NCI-H1092 treated with DMSO at 0.1 percent for 48 hours (cell line): ENCODE measurements at regions not wholly inside any gene's neighbourhood (a gene's known extent, or its start where the extent isn't known, plus 50 kb on each side); places are given as distances from the start of the nearest gene placed in this dataset.

Experiments used
- DNase-seq: peaks from one replicate; lab custom pipeline; 2025; lab: John Stamatoyannopoulos, UW

- no peak for DNase-seq
These were observed 215.5 kb downstream of the BUD13 start for GRCh38 chr11:116557282-116557681.

- DNase-seq: no peak
These were observed 216.3 kb downstream of the BUD13 start for GRCh38 chr11:116556483-116556882.

GRCh38 chr11:116553482-116553881, 219.3 kb downstream of the BUD13 start:
- DNase-seq: no peak

DNA sequence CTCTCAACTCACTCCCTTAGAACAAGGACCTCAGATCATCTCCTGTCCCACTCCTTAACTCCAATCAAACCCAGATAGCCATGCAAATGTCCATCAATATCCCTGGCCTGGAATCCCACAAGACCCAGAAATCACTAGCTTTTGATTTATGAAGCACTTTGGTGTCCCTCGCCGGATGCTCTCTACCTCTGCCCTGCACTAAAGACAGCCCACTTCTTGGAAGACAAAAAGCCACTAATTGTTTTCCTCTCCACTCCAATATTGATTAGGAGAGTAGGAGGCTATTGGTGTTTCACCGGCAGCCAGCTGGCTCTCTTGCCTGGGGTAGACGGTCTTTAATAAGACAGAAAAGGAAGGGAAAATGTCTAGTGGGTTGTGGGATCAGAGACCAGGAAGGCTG, 221.2 kb downstream of the BUD13 start:
- DNase-seq: no peak

GRCh38 chr11:116548256-116548655, 224.5 kb downstream of the BUD13 start:
- DNase-seq: no peak

- DNase-seq: no peak
These were observed 225.2 kb downstream of the BUD13 start for GRCh38 chr11:116547571-116547970.

GRCh38 chr11:116545912-116546311, 226.9 kb downstream of the BUD13 start:
- DNase-seq: no peak

DNA sequence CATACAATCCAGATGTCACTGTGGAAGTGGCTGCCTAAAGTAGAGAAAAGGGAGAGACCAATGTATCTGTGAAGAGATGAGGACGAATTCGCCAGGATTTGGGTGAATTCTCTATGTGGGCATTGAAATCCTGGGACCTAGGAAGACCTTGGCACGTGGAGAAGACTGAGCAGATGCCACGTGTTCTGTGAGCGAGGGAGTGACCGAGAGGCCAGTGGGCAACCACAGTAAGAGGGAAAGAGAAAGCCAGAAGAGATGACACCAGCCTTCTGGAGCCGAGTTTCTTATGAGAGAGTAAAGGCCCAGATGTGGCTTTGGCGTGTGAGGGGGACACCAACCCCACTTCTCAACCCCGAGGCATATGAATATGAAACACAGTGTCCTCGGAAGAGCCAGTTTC, 228.1 kb downstream of the BUD13 start:
- DNase-seq: no peak

DNA sequence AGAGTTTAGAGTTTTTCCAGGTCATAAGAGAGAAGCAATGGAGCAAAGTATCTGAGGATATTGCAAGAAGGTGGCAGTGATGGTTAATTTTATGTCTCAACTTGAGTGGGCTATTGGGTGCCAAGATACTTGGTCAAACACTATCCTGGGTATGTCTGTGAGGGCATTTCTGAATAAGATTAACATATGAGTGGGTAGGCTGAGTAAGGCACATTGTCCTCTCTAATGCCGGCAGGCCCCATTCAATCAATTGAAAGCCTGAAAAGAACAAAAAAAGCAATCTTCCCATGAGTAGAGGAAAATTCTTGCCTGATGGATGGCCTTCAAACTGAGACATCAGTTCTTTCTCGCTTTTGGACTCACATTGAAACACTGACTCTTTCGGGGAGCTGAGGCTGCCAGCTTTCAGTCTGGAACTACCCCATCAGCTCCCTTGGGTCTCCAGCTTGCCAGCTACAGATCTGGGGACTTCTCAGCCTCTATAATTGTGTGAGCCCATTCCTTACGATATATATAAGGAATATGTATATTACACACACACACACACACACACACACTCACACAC, 228.8 kb downstream of the BUD13 start:
- DNase-seq: no peak

DNA sequence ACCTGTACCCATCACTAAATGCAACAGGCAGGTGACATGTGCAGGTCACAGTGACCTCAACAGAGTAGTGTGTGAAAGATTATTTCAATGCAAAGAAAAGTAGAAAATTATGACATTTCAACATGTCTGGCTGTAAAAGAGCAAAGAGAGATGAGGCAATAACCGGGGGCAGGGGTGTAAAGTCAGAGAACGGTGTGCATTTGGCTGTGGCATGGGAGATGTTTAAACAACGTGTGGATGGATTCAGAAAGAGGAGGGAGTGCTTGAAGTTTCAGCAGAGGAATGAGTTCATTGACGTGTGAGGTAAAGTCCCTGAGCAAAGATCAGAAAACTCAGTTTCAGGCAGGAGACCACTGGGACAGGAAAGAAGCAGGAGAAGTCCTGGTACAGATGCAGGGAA, 229.7 kb downstream of the BUD13 start:
- DNase-seq: no peak

DNA sequence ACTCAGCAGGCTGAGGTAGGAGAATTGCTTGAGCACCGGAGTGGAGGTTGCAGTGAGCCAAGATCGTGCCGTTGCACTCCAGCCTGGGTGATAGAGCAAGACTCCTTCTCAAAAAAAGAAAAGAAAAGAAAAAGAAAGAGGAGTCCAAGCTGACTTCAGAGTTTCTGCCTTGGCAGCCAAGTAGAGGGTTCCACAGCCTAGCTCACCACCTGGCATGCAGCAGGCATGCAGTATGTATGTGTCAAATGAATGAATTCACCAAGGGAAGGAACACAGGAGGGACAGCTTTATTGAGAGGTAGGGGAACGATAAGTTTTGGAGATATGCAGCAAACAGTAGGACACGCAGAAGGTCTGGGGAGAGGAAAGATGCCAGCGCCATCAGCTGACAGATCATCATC, 230.4 kb downstream of the BUD13 start:
- no peak for DNase-seq

DNA sequence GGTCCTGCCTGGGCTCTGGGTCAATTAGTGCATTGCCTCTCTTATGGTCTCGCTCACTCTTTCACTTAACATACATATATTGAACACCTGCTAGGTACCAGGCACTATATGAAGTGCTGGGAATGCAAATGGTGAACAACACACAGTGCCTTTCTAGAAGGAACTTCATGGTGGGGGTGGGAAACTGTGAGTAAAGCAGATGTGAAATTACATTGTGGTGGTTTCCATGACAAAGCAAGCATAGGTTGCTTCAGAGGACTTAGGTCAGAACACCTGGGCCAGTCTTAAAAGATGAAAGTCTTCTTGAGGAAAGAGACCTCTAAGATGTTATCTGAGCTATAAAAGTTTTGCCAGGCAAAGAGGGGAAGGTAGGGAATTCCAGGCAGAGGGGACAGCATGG, 231.3 kb downstream of the BUD13 start:
- DNase-seq: no peak

- no peak for DNase-seq
These were observed 232.0 kb downstream of the BUD13 start for GRCh38 chr11:116540645-116541304.

- DNase-seq: no peak
These were observed 232.9 kb downstream of the BUD13 start for GRCh38 chr11:116539836-116540418.

DNA sequence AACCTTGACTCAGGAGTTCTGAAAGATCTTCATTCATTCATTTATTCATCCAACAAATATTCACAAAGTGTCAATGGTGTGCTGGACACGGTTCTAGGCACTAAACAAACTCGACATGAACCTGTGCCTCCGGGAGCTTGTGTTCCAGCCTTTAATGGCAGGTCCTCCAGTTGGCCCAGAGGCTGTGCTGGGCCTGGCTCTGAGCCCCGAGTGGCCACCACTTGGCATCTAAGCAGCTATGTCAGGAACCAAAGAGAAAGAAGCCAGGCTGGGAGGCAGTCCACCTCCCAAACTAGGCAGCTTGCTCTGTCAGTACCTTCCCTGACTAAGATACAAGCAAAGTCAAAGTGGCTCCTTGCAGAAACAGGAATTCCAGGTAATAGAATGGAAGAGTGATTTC, 233.6 kb downstream of the BUD13 start:
- no peak for DNase-seq

- no peak for DNase-seq
These were observed 234.1 kb downstream of the BUD13 start for GRCh38 chr11:116538677-116539076.

DNA sequence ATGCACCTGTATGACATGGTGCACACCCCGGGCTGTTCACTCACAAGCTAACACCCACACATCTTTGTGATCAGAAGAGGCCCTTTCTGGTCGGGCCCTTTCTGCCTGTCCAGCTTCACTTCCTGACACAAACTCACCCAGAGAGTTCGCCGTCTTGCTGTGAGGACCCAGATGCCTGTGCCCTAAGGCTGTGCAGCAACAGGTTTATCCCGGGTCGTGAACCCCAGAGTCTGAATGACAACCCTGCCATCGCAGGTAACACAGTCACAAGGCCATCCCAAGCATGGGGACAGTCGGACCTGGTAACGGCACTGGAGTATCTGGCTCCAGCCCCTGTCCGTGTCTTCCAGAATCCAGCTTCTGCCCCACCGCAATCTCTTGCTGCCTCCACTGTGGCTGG, 235.1 kb downstream of the BUD13 start:
- no peak for DNase-seq

DNA sequence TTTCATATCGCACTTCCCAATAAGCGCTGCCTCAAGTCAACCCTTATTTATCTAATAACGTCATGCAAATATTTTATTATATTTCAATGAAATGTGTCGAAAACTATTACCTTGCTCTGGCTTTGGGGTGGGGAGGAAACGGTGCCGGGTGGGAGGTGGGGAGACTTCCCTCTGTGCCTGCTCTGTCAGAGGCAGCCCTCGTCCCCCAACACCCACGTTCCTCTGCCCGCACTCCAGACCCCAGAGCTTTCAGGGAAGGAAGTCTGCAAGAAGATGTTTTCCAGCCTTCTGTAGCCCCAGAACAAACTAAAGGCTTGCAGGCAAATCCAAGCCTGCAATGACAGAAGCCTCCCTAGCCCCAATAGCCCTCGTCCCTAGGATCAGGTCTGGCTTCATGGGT, 235.7 kb downstream of the BUD13 start:
- DNase-seq: no peak

GRCh38 chr11:116536416-116536815, 236.4 kb downstream of the BUD13 start:
- DNase-seq: no peak

- DNase-seq: no peak
These were observed 236.8 kb downstream of the BUD13 start for GRCh38 chr11:116535994-116536393.

- DNase-seq: no peak
These were observed 237.7 kb downstream of the BUD13 start for GRCh38 chr11:116535120-116535519.

DNA sequence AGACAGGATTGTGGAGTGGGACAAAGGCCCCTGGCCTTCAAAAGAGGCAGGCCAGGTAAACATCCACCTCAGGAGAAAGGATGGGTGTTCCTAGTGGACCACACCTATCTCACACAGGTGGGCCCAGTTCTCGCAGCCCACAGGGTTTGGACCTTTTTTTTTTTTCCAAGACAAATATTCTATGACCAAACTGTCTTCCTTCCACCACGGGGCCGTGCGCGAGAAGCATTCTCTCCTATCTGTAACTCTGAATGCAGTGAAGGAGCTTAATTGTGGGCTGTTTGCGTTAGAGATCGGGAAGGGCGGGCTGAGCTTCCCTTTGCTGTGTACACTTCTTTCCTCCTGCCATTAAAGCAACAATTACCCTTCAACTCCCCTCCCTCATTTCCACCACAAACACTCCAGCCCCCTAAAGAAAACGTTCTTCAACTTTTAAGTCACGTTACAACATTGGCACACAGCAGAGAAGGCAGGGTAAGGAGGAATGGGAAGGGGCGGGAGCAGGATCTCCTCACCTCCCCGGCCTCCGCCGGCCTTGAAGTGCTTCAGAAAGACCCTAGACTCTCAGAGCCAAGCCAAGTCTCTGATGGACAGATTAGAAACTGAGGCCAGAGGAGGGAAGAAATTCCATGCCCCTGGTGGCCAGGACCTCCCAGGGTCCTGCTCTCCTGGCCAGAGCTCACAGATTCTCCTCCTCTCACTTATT, 238.4 kb downstream of the BUD13 start:
- no peak for DNase-seq

- peak; percentile 20 for DNase-seq
These were observed 239.5 kb downstream of the BUD13 start for GRCh38 chr11:116533186-116533825.
